ENCODE measurements at regions not wholly inside any gene's neighbourhood (a gene's known extent, or its start where the extent isn't known, plus 50 kb on each side); places are given as distances from the start of the nearest gene placed in this dataset.
"Not testable (repeated sequence)": the region's sequence is repeated elsewhere in the genome, so short reads cannot be mapped to it uniquely, and the experiment has no call there.

- DNase-seq (ENCODE audit: low read depth), result no peak
Measured at GRCh38 chr2:143850084-143850483, 669.8 kb downstream of the ZEB2 start.

- DNase-seq (ENCODE audit: low read depth), result no peak
Measured at GRCh38 chr2:143847257-143847656, 672.7 kb downstream of the ZEB2 start.

- no peak for DNase-seq (ENCODE audit: low read depth)
Measured at GRCh38 chr2:143844986-143845385, 674.9 kb downstream of the ZEB2 start.

- DNase-seq (ENCODE audit: low read depth), result no peak
Measured at GRCh38 chr2:143843686-143844085, 676.2 kb downstream of the ZEB2 start.

GRCh38 chr2:143842836-143843235 is 677.1 kb downstream of the ZEB2 start:
- DNase-seq (ENCODE audit: low read depth), result no peak

- no peak for DNase-seq (ENCODE audit: low read depth)
Measured at GRCh38 chr2:143841935-143842334, 678.0 kb downstream of the ZEB2 start.

GRCh38 chr2:143840601-143841000 is 679.3 kb downstream of the ZEB2 start:
- no peak for DNase-seq (ENCODE audit: low read depth)

- DNase-seq (ENCODE audit: low read depth), result no peak
Measured at GRCh38 chr2:143840194-143840593, 679.7 kb downstream of the ZEB2 start.

- no peak for DNase-seq (ENCODE audit: low read depth)
Measured at GRCh38 chr2:143839456-143839855, 680.5 kb downstream of the ZEB2 start.

GRCh38 chr2:143837055-143837454 is 682.9 kb downstream of the ZEB2 start:
- not testable (repeated sequence) for DNase-seq (ENCODE audit: low read depth)

- DNase-seq (ENCODE audit: low read depth), result no peak
Measured at GRCh38 chr2:143835481-143835880, 684.4 kb downstream of the ZEB2 start.

GRCh38 chr2:143833015-143833660 is 686.8 kb downstream of the ZEB2 start:
- no peak for DNase-seq (ENCODE audit: low read depth)

GRCh38 chr2:143830476-143830875 is 689.4 kb downstream of the ZEB2 start:
- no peak for DNase-seq (ENCODE audit: low read depth)

GRCh38 chr2:143828763-143829537 is 691.0 kb downstream of the ZEB2 start:
- DNase-seq (ENCODE audit: low read depth), result no peak

- DNase-seq (ENCODE audit: low read depth), result no peak
Measured at GRCh38 chr2:143824791-143825190, 695.1 kb downstream of the ZEB2 start.

- no peak for DNase-seq (ENCODE audit: low read depth)
Measured at GRCh38 chr2:143823876-143824275, 694.7 kb downstream of the ARHGAP15 start.

- DNase-seq (ENCODE audit: low read depth), result no peak
Measured at GRCh38 chr2:143823296-143823695, 694.1 kb downstream of the ARHGAP15 start.

- DNase-seq (ENCODE audit: low read depth), result no peak
Measured at GRCh38 chr2:143822736-143823135, 693.5 kb downstream of the ARHGAP15 start.

- no peak for DNase-seq (ENCODE audit: low read depth)
Measured at GRCh38 chr2:143819764-143820163, 690.5 kb downstream of the ARHGAP15 start.

GRCh38 chr2:143819190-143819735 is 690.0 kb downstream of the ARHGAP15 start:
- DNase-seq (ENCODE audit: low read depth), result no peak

Measured in activated T-helper 9 cell treated with anti-CD3 and anti-CD28 coated beads, Interleukin-2, amount 50 U/mL, for 16 hours (primary cell).